Mesothelial cell of epicardium (in vitro differentiated cells): ENCODE measurements at regions not wholly inside any gene's neighbourhood (a gene's known extent, or its start where the extent isn't known, plus 50 kb on each side); places are given as distances from the start of the nearest gene placed in this dataset.

Experiments used
- DNase-seq, 2 experiments: peaks; one replicate each; pipeline ENCODE4 v3.0.0; 2021; ENCODE audit warnings: low spot score in 2 of 2; ENCODE audit not compliant: unreplicated experiment in 2 of 2
- H3K27ac Mint-ChIP-seq: 2 replicates; pipeline ENCODE4 v1.8.0; 2021; ENCODE audit warnings: mixed read lengths
- H3K27me3 Mint-ChIP-seq: 2 replicates; pipeline ENCODE4 v1.8.0; 2021; ENCODE audit warnings: low read depth, mixed read lengths
- H3K36me3 Mint-ChIP-seq: 2 replicates; pipeline ENCODE4 v1.8.0; 2021; ENCODE audit warnings: mixed read lengths
- H3K4me1 Mint-ChIP-seq: 2 replicates; pipeline ENCODE4 v1.8.0; 2021; ENCODE audit warnings: mixed read lengths
- H3K4me3 Mint-ChIP-seq: 2 replicates; pipeline ENCODE4 v1.8.0; 2021; ENCODE audit warnings: mild to moderate bottlenecking, moderate library complexity, mixed read lengths
- H3K9me3 Mint-ChIP-seq: 2 replicates; pipeline ENCODE4 v1.8.0; 2021; ENCODE audit warnings: mixed read lengths
- CTCF ChIP-seq: fragments of 200-600 bp; sonication (generic); IDR thresholded peaks from one replicate; pipeline ENCODE4 v1.5.0; 2021; ENCODE audit warnings: antibody characterized with exemption; ENCODE audit not compliant: unreplicated experiment

GRCh38 chr12:59077153-59077552 lies 156.8 kb upstream of the LRIG3 start:
- Mint-ChIP-seq H3K27me3 (no peaks in the 10 kb centered on the region), H3K36me3 (no peaks in the 10 kb centered on the region), H3K4me1 (peaks cover 28% of the 10 kb centered on the region), H3K27ac (no peak overlapping the region), H3K4me3 (no peak overlapping the region), H3K9me3 (peaks cover 3% of the 10 kb centered on the region)
- no peak for TF ChIP-seq CTCF
- DNase-seq, result no peak

- Mint-ChIP-seq H3K9me3 (peaks cover 3% of the 10 kb centered on the region), H3K4me1 (peaks cover 33% of the 10 kb centered on the region), H3K27ac (no peak overlapping the region), H3K27me3 (no peaks in the 10 kb centered on the region), H3K4me3 (no peak overlapping the region), H3K36me3 (no peaks in the 10 kb centered on the region)
- no peak for TF ChIP-seq CTCF
- DNase-seq, result no peak
These were observed 156.3 kb upstream of the LRIG3 start for GRCh38 chr12:59076622-59077021.

DNA sequence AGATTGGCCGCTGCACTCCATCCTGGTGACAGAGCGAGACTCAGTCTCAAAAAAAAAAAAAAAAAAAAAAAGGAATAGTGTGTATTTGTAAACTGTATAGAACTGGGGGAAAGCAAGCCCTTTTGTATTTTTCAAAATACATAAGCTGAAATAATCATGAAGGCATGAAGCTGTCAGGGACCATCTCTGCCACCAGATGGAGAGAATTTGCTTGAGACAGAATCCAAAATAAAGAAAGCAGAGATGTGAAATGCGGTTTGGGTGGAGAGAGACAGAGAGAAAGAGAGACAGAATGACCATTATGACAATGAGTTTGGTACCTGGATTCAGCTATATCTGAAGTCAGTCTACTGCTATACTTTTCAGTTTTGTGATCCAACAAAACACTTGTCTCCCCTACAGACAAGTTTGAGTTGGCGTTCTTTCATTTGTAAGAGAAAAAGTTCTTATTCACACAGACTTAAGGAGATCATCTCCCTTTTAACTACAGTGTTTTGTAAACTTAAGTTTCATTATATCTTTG lies 155.7 kb upstream of the LRIG3 start:
- DNase-seq, result no peak
- TF ChIP-seq CTCF, result peak; percentile 21
- no peak overlapping the region for H3K4me3 Mint-ChIP-seq
- peaks cover 33% of the 10 kb centered on the region for H3K4me1 Mint-ChIP-seq
- H3K27ac Mint-ChIP-seq, result no peak overlapping the region
- no peaks in the 10 kb centered on the region for H3K27me3 Mint-ChIP-seq
- no peaks in the 10 kb centered on the region for H3K36me3 Mint-ChIP-seq
- H3K9me3 Mint-ChIP-seq, result peaks cover 3% of the 10 kb centered on the region

DNA sequence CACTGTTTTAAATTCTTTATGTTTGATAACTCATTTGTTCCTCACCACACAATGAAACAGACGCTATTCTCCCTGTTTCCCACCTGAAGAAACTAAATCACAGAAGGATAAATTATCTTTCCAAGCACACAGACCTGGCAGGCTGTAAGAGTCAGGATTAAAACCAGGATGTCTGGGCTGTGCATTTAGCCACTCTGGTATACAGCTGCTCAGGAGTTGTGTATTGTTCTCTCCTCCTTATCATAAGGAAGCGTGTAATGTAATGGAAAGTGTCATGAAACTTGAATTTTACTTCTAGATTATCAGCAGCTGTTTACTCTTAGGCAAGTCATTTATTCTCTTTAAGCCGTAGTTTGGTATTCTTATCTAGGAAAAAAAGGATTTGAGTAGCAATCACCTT lies 154.8 kb upstream of the LRIG3 start:
- no peak overlapping the region for H3K27ac Mint-ChIP-seq
- TF ChIP-seq CTCF, result no peak
- peaks cover 40% of the 10 kb centered on the region for H3K4me1 Mint-ChIP-seq
- no peak overlapping the region for H3K4me3 Mint-ChIP-seq
- H3K9me3 Mint-ChIP-seq, result peaks cover 3% of the 10 kb centered on the region
- no peaks in the 10 kb centered on the region for H3K36me3 Mint-ChIP-seq
- H3K27me3 Mint-ChIP-seq, result no peaks in the 10 kb centered on the region
- DNase-seq, result no peak

DNA sequence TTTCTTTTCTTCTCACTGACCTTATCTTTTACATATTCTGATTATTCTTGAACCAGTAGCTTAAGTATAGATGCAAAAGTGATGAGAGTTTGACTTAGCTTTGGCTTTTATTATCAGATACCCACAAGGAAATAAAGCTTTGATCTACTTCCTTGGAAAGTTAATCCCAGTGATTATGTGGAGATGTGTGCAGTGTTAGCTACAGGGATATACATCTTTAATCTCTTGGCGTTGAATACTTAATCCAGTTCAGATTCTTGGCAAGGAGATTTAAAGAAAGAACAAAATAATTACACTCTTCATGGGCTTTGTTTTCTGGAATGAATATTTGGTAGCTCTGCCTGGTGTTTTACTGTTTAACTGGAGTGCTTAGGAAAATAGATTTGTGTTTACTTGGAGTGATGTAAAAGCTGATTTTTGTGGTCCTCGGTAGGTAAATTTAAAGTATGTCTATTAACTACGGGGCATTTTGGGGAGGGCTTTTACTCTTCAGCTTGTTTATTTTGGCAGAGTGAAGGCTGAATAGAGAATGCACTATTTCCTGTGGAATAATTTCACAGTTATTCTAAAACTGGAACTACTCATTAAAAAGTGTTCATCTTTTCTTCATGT lies 150.1 kb upstream of the LRIG3 start:
- Mint-ChIP-seq H3K4me1 (peaks cover 47% of the 10 kb centered on the region), H3K9me3 (peaks cover 3% of the 10 kb centered on the region), H3K27ac (peak overlapping the region; percentile 22), H3K27me3 (no peaks in the 10 kb centered on the region), H3K36me3 (no peaks in the 10 kb centered on the region), H3K4me3 (no peak overlapping the region)
- no peak for TF ChIP-seq CTCF
- no peak for DNase-seq

DNA sequence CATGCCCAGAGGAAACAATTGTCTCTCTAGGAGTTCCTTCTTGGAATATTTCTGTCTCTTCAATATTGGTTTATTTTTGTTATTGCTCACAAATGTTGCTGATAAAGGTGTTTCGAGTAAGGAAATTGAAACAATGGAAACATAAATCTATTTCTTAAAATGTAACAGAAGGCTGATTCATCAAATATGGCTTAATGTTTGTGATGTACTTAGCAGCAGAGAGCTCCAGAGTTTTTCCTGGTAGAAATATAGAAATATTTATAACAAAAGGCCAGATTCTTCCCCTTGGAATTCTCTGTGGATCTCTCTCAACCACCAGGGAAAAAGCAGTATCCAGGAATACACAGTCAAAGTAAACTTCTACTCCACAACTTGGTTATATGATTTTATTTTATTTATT lies 149.2 kb upstream of the LRIG3 start:
- Mint-ChIP-seq H3K9me3 (peaks cover 3% of the 10 kb centered on the region), H3K27ac (no peak overlapping the region), H3K36me3 (no peaks in the 10 kb centered on the region), H3K4me1 (peaks cover 44% of the 10 kb centered on the region), H3K4me3 (no peak overlapping the region), H3K27me3 (no peaks in the 10 kb centered on the region)
- no peak for TF ChIP-seq CTCF
- no peak for DNase-seq
